HG03520 (cell line): ENCODE measurements at regions not wholly inside any gene's neighbourhood (a gene's known extent, or its start where the extent isn't known, plus 50 kb on each side); places are given as distances from the start of the nearest gene placed in this dataset.
A peak's percentile ranks its signal among the peaks of the same experiment; 100 is the strongest.

Experiments
- ATAC-seq: cut with Tn5 transposase; IDR thresholded peaks from one replicate; pipeline ENCODE4 v1.9.1; 2021; ENCODE audit warnings: mild to moderate bottlenecking, moderate library complexity; ENCODE audit not compliant: unreplicated experiment

DNA sequence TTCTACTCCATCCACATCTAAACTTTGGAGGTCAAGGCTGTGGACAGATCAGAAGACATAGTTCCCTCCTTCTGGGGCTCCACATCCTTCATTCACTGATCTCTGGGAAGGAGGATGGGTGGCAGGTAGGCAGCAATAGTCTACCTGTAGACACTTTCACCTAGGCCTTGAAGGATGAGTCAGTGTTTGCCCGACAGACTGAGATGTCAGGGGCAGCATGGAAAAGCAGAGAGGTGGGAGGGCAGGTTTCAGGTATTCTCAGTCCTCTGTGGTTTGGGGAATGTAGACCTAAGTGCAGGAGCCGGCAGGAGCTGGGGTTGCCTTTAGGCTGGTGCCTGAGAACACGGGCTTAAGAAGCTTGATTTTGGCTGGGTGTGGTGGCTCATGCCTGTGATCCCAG is 171.9 kb upstream of the ZNF267 start:
- no peak for ATAC-seq

GRCh38 chr16:31702796-31703195 is 170.8 kb upstream of the ZNF267 start:
- no peak for ATAC-seq

GRCh38 chr16:31703526-31704128 is 170.0 kb upstream of the ZNF267 start:
- ATAC-seq = no peak

DNA sequence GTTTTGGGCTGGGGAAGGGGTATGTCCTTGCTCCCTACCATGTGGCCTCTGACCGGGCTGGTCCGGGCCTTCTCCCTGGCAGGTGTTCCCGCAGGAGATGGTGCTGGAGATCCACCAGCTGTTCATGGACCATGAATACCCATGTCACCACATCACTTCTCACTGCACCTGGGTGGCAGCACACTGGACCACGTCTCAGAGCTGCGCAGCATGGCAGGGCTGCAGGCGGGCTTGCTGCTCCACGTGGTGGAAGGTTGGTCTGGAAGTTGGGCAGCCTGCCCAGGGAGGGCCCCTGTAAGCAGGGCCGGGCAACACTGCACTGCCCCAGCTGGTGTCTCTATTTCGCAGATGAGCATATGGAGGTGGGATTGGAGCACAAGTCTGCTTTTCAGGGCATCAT is 169.5 kb upstream of the ZNF267 start:
- ATAC-seq = no peak

DNA sequence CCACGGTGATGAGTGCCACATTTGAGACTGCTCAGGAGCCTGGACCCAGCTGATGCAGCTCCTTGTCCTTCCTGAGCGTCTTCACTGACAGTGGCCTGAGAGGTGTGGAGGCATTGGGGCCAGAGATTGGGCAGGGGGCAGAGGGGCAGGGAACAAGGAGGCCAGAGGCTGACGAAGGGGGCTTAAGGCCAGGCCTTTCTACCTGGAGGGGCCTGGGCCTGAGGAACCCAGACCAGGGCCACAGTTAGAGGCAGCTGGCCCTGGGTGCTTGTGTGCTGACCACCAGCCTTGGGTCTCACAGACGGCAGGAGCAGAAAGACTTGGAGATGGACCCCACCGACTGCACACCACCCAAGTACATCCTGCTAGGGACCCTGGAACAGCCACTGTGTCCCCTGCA is 168.2 kb upstream of the ZNF267 start:
- no peak for ATAC-seq

DNA sequence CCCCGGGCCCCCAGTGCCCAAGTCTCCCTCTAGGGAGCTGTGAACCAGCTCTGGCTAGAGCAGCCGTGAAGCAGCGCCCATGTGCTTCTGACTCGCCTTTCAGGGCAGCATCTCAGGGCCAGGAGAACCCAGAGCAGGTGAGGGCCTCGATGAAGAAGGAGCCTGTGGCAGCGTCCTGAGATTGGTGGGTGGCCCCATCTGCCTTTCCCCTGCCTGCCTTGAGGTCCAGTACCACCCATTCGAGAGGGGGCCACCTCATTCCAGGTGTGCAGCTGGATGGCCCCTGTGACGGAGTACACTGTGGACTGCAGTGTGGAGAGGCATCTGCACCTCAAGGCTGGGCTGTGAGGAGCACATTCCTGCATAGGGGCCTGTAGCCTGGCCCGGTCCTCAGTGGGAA is 167.3 kb upstream of the ZNF267 start:
- no peak for ATAC-seq

DNA sequence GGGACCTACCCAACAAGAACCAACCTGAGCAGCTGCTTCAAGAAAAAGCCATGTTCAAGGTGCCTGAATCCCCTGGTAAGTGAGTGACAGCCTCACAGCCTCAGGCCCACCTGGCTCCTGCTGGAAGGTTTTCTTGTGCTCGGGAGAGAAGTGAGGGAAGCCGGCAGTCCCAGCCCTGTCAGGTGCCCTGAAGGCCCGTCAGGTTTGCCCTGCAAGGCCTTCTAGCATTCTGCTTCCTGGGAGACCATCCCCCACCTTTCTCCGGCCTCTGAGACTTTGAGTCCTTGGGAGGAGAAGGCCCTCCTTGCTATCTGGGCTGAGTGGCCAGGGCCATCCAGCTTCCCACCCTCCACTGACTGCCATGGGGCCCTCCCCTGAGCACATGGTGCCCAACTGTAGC is 166.7 kb upstream of the ZNF267 start:
- ATAC-seq = no peak

DNA sequence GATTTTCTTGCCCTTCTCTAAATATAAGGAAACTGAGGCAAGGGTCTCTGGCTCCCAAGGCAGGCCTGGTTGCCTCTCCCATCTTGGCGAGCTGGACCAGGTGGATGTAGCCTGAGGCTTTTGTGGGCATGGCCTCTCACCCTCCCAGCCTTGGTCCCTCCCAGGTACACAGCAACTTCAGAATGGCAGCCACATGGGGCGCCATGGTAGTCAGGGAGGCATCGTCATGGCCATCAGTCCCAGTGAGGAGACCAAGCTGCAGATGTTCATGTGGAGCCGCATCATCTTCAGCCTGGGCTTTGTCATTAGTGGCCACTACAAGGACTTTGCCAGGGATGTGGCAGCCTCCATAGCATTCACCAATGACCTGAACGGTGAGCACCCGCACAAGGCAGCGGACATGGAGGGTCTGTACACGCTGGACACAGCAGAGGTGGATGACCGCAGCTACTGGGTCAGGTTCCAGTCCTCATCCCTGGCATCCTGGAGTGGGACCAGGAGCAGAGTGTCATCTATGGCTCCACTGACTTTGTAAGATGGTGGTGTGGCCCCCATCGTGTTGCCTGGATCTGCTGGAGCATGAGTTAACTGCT is 165.8 kb upstream of the ZNF267 start:
- ATAC-seq = no peak

DNA sequence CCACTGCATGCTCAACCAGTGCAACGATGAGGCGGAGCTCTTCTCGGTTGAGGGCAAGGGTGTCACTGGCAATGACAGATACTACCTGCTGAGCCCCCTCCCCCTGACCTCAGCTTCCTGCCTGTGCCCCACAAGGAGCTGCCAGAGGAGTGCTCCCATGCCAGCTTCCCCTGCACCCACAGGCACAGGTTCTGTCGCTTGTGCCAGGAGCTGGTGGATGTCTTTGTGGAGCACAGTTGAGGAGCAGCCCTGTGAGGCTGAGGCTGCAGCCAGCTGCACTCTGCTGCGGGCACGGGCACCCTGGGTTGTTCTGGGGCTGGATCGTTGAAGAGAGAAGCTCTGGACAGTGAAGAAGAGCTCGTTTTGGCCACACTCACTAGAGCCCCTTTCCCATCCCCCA is 165.3 kb upstream of the ZNF267 start:
- no peak for ATAC-seq

DNA sequence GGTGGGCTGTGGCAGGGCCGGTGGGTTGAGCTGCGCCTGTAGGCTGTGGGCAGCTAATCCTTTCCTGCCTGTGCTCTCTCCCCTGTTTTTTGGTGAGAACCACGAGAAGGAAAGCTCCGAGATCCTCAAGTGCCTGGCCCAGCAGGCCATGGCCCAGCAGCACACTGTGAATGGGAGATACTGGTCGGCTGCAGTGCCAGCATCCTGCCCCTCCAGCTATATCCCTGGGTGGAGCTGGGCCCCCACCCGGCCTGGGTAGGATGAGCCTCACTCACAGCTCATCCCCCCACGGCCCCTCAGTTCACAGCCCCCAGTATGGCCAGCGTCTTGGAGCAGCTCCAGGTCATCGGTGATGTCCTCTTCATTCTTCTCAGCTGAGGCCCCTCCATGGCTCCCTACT is 164.4 kb upstream of the ZNF267 start:
- no peak for ATAC-seq

DNA sequence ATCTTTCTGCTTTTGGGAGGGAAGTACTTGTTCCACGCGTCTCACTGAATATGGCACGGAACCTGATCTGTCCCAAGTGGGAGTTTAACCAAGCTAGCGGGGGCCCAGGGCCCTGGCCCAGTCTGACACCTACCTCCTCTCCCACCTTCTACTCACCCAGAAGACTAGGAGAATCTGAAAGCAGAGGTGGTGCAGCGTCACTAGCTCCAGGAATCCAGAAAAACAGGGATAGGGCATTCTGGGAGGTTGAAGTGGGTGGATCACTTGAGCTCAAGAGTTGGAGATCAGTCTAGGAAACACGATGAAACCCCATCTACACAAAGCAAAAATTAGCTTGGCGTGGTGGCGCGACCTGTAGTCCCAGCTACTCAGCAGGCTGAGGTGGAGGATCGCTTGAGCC is 163.5 kb upstream of the ZNF267 start:
- no peak for ATAC-seq

- no peak for ATAC-seq
These were observed 162.7 kb upstream of the ZNF267 start for GRCh38 chr16:31710880-31711279.

GRCh38 chr16:31711344-31711845 is 162.2 kb upstream of the ZNF267 start:
- ATAC-seq = no peak

DNA sequence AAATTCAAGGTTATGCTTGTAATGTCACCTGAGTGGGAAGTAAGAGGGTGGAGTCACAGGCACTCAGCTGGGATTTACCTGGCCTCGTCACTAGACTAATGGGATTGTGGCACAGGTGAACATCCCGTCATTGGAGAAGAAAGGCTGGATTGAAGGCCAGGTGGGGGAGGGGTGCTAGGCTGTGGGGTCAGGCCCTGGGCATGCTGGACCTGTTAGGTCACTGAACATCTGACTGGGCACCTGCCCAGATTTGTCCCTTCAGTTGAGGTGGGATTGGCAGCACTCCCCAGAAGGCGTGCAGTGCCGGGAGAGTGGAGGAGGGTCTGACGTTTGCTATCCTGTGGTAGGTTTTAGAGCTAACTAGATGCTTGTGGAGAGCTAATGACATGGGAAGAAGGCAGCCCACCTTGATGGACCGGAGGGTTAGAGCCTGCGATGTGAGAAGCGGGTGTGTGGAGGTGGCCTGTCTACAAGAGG is 161.5 kb upstream of the ZNF267 start:
- no peak for ATAC-seq

DNA sequence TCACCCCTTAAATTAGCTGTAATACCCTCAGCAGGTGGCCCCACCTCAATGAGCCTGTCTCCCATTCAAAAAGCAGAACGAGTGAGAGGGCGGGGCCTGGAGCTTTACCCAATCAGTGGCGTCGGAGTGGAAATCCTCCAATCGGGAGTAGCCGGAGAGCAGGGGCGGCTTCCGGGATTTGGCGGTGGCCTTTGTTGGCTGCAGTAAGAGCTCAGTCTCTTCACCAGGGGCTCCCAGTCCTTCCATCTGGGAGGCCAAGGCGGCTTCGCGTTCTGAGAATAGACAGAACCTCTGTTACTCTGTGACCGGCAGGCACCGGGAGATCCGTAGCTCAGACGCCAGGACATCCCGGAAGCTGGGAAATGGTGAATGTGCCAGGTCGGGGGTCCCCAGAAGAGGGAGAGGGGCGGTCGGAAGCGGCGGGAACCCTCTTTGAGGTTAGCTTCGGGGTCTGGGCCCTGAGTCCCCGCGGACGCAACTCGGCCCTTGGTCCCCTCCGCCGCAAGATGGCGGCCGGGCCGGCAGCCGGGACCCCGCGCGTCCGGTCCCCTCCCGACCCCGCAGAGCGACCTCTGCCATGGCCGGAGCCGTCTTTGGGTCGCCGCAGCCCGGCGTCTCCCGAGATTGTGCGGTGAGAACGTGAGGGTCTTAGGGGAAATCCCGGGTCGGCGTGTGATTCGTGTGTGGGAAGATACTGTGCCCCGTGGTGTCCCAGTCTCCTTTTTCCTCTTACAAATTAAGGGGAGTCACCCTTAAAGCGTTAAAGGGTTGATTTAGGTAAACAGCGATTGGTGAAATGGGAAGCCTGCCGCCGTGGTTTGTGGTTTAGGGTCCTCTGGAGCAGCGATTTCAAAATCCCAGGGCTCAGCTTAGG is 160.3 kb upstream of the ZNF267 start:
- ATAC-seq = peak; percentile 93

- no peak for ATAC-seq
These were observed 159.4 kb upstream of the ZNF267 start for GRCh38 chr16:31713945-31714902.

DNA sequence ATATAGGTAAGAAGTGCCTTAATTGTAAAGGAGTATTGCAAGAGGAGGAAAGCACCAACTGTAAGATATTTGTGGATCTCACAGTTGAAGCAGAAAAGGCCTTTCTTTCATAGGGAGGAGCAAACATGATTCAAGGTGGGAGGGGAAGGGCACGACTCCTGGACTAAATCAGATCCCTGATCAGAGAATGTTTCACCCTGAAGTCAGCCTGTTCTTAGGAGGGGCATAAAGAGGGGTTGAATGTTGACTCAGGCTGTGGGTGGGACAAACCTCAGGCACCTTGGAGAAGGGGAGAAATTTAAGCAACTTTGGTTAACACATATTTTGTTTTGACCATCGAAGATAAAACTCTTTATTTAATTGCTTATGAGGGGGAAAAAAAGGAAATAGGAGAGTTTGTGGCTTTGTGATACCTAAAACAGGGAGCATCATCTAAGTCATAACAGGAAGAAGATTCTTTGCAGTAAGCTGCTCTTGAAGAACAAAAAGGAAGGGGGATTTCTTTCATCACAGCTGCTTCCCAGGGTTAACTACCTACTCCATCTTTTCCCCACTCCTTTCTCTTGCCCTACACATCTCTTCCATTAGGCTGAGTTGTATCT is 158.6 kb upstream of the ZNF267 start:
- no peak for ATAC-seq

DNA sequence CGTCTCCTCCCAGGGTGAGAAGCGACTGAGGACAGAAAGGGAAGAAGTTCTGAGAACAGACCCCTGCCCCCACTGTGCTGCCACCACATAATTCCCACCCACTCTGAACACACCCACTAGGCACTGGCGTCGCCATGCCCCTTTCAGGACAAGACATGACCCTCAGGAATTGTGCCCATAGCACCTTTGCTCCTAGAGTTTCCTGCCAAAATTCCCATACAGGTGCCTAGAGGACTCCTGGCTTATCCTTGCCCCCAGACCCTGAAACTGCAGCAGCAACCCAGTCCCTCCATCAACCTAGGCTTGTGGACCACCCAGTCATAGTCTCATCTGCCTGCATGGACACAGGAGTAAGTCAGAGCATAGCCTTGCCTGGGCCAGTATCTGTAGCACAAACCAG is 157.7 kb upstream of the ZNF267 start:
- ATAC-seq = no peak

DNA sequence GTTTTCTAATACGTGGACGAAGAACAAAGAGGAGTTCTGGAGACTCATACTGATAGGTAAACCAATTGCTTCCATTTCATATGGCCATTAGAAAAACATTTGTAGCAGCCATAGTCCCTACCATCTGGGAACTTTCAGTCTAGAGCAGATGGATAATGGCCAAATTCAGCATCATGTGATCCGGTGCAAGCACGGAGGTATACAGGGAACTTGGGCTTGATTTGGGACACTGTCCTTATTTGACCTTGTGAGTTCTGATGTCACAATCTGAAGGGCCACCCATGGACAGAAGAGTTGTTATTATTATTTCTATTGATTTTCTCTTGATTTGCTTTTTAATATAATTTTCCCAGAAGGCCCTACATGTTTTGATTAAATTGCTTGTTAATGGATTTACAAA is 154.6 kb upstream of the ZNF267 start:
- ATAC-seq = no peak

- ATAC-seq = no peak
These were observed 146.1 kb upstream of the ZNF267 start for GRCh38 chr16:31727553-31727952.
